Tibial artery (tissue), 4 donors: ENCODE measurements at regions not wholly inside any gene's neighbourhood (a gene's known extent, or its start where the extent isn't known, plus 50 kb on each side); places are given as distances from the start of the nearest gene placed in this dataset.

Experiments
- DNase-seq, 2 donors: peaks; one replicate each; pipeline ENCODE4 v3.0.0-alpha.2; 2019
- H3K27ac ChIP-seq, 2 donors: fragments of 200-600 bp; sonication (generic) in 1 of 2; 1 replicate in 1 of 2; 2 replicates in 1 of 2; pipeline ENCODE4 v1.5.1; 2018 to 2019; ENCODE audit warnings: mild to moderate bottlenecking in 1 of 2
- H3K27me3 ChIP-seq, 2 donors: fragments of 200-600 bp; sonication (generic) in 1 of 2; one replicate each; pipeline versions ENCODE4 v1.5.1 to v1.6.0; 2016 to 2019
- H3K36me3 ChIP-seq, 3 donors: fragments of 200-600 bp; sonication (generic) in 2 of 3; one replicate each; pipeline ENCODE4 v1.5.1; 2016 to 2019; ENCODE audit warnings: mild to moderate bottlenecking in 2 of 3
- H3K4me1 ChIP-seq, 4 donors: fragments of 200-600 bp; sonication (generic) in 2 of 4; 1 replicate in 3 of 4; 2 replicates in 1 of 4; pipeline ENCODE4 v1.5.1; 2016 to 2019
- H3K4me3 ChIP-seq, 2 donors: fragments of 200-600 bp; sonication (generic) in 1 of 2; 1 replicate in 1 of 2; 2 replicates in 1 of 2; pipeline ENCODE4 v1.5.1; 2018 to 2019; ENCODE audit warnings: mild to moderate bottlenecking in 2 of 2
- H3K9me3 ChIP-seq, 3 donors: fragments of 200-600 bp; sonication (generic) in 1 of 3; one replicate each; pipeline ENCODE4 v1.5.1; 2016 to 2019
- CTCF ChIP-seq, 2 experiments: fragments of 200-600 bp in 1 of 2; fragments of 450-650 bp in 1 of 2; IDR thresholded peaks; one replicate each; pipeline ENCODE4 v1.5.1; 2017 to 2019; ENCODE audit warnings: antibody characterized with exemption in 2 of 2, mild to moderate bottlenecking in 1 of 2, moderate library complexity in 1 of 2
- intact Hi-C: fragments of 100-400 bp; cut with DNase I; formaldehyde crosslinking; loops from one replicate; pipeline ENCODE4 v1.15.0; 2023; ENCODE audit warnings: low total_unique reads

GRCh38 chr7:22934023-22934422, 79.9 kb downstream of the HYCC1 start:
- no peak for DNase-seq
- peak overlapping the region; percentile 2 to 26 for H3K27ac ChIP-seq
- H3K27me3 ChIP-seq, result no peaks in the 10 kb centered on the region
- TF ChIP-seq CTCF (IDR thresholded peaks at IDR 0.05), result no peak
- H3K36me3 ChIP-seq, result no peaks in the 10 kb centered on the region
- peaks cover 0 to 18% (median 10%) of the 10 kb centered on the region in 4 donors for H3K4me1 ChIP-seq
- intact Hi-C loops, result no loop called here
- no peaks in the 10 kb centered on the region for H3K9me3 ChIP-seq
- no peak overlapping the region for H3K4me3 ChIP-seq

GRCh38 chr7:22932896-22933295, 81.0 kb downstream of the HYCC1 start:
- Histone ChIP-seq H3K27ac (no peak overlapping the region), H3K36me3 (no peaks in the 10 kb centered on the region), H3K4me1 (peaks cover 0 to 18% (median 10%) of the 10 kb centered on the region in 4 donors), H3K9me3 (no peaks in the 10 kb centered on the region), H3K4me3 (no peak overlapping the region), H3K27me3 (no peaks in the 10 kb centered on the region)
- no peak for TF ChIP-seq CTCF (IDR thresholded peaks at IDR 0.05)
- intact Hi-C loops, result no loop called here
- DNase-seq, result no peak

GRCh38 chr7:22931011-22931410, 82.9 kb downstream of the HYCC1 start:
- H3K27ac ChIP-seq, result no peak overlapping the region
- intact Hi-C loops, result no loop called here
- H3K4me1 ChIP-seq, result peaks cover 0 to 18% (median 10%) of the 10 kb centered on the region in 4 donors

GRCh38 chr7:22922307-22922706, 91.6 kb downstream of the HYCC1 start:
- no peak overlapping the region for H3K27ac ChIP-seq
- no peaks in the 10 kb centered on the region for H3K4me1 ChIP-seq
- H3K27me3 ChIP-seq, result no peaks in the 10 kb centered on the region
- H3K9me3 ChIP-seq, result no peaks in the 10 kb centered on the region
- intact Hi-C loops, result no loop called here
- H3K4me3 ChIP-seq, result no peak overlapping the region
- no peak for DNase-seq
- no peak for TF ChIP-seq CTCF (IDR thresholded peaks at IDR 0.05)
- H3K36me3 ChIP-seq, result no peaks in the 10 kb centered on the region

More at GRCh38 chr7:22931011-22931410, 82.9 kb downstream of the HYCC1 start:
- DNase-seq, result no peak
- no peaks in the 10 kb centered on the region for H3K36me3 ChIP-seq
- H3K27me3 ChIP-seq, result no peaks in the 10 kb centered on the region
- H3K4me3 ChIP-seq, result no peak overlapping the region
- H3K9me3 ChIP-seq, result no peaks in the 10 kb centered on the region
- TF ChIP-seq CTCF (IDR thresholded peaks at IDR 0.05), result no peak

- no peak for DNase-seq
- H3K9me3 ChIP-seq, result no peaks in the 10 kb centered on the region
- TF ChIP-seq CTCF (IDR thresholded peaks at IDR 0.05), result no peak
- intact Hi-C loops, result no loop called here
- no peaks in the 10 kb centered on the region for H3K27me3 ChIP-seq
- no peak overlapping the region for H3K27ac ChIP-seq
- no peaks in the 10 kb centered on the region for H3K4me1 ChIP-seq
- no peaks in the 10 kb centered on the region for H3K36me3 ChIP-seq
- H3K4me3 ChIP-seq, result no peak overlapping the region
Observed at GRCh38 chr7:22921386-22922086, 92.4 kb downstream of the HYCC1 start.
